Sciatic nerve (tissue), 2 donors: ENCODE measurements at regions not wholly inside any gene's neighbourhood (a gene's known extent, or its start where the extent isn't known, plus 50 kb on each side); places are given as distances from the start of the nearest gene placed in this dataset.
"Not testable (repeated sequence)": the region's sequence is repeated elsewhere in the genome, so short reads cannot be mapped to it uniquely, and the experiment has no call there.

ENCODE experiments used
- ATAC-seq: fragments of 200-7000 bp; cut with Tn5 transposase; one replicate; pipeline ENCODE4 v1.9.1; 2020; ENCODE audit warnings: mild to moderate bottlenecking, moderate library complexity
- DNase-seq: peaks from one replicate; pipeline ENCODE4 v3.0.0-alpha.2; 2020; ENCODE audit warnings: low spot score
- intact Hi-C: fragments of 100-400 bp; cut with DNase I; formaldehyde crosslinking; loops from one replicate; pipeline ENCODE4 v1.14.2; 2022
- donor health status: DM: no; HTN: no; CAD: no.
- donor health status: DM: no; HTN: no; CAD: no.

- ATAC-seq = no peak
- intact Hi-C loops = no loop called here
- no peak for DNase-seq
These were observed 1523.5 kb upstream of the PRR20A start for GRCh38 chr13:55617241-55617640.

DNA sequence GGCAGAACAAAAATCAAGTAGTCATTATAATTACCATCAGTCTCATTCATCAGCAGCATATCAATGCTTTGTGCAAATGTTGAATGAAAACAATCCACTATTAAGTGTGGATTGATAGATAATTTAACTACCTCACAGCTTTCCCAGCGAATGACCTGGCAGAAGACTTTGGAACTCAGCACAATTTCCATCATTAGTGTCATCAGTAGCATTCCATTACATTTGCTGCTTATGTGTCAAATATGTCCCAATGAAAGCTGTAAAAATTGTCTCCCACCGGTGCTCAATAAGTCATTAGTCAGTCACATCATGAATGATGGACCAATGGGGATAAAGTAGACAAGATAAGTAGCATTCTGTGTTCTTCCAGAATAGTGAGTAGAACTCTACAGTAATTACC is 1513.5 kb upstream of the PRR20A start:
- ATAC-seq (no peak), DNase-seq (no peak)
- intact Hi-C loops = no loop called here

GRCh38 chr13:55632402-55632801 is 1508.3 kb upstream of the PRR20A start:
- ATAC-seq (no peak), DNase-seq (no peak)
- intact Hi-C loops = no loop called here

- no peak for ATAC-seq
These were observed 1491.2 kb upstream of the PRR20A start for GRCh38 chr13:55649485-55649884.

DNA sequence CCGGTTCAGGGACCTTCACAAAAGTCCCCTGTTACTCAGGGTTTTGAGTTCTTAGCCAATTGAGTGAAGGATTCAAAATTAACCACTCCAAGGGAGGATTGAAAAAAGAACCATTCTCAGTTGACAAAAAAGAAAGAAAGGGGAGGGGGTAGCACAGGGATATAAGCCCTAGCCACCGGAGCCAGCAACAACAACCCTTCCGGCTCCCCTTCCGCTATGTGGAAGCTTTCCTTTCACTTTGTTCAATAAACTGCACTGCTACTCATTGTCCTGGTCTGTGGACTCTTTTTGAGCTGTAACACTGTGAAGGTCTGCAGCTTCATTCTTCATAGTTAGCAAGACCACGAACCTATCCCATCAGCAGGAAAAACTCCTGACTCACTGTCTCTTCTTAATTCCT is 1488.1 kb upstream of the PRR20A start:
- ATAC-seq (no peak), DNase-seq (no peak)

More at GRCh38 chr13:55649485-55649884, 1491.2 kb upstream of the PRR20A start:
- intact Hi-C loops = no loop called here
- no peak for DNase-seq

DNA sequence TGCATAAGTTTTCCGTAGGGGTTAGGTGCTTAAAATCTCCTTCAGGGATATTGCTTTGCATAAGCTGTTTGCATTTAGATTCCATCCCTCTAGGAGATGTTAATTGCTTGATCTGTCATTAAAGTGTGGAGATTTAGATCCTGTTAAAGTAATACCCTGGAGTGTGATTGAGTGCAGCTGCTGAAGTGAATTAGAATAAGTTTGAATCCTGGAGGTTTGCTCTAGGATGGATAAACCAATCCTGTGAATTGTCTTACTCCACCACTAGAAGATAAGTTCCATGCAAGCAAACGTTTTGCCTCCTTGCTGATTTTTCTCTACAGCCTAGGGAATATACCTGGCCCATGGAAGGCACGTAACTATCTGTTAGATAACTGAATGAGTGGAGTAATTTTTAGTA is 1487.2 kb upstream of the PRR20A start:
- ATAC-seq (no peak), DNase-seq (no peak)
- intact Hi-C loops = no loop called here

More for the DNA sequence above, 1488.1 kb upstream of the PRR20A start:
- intact Hi-C loops = no loop called here

- no peak for ATAC-seq
- DNase-seq = no peak
- intact Hi-C loops = no loop called here
These were observed 1486.5 kb upstream of the PRR20A start for GRCh38 chr13:55654243-55654642.

GRCh38 chr13:55660264-55660663 is 1480.5 kb upstream of the PRR20A start:
- intact Hi-C loops, DNase-seq, ATAC-seq: not testable (repeated sequence)

GRCh38 chr13:55660851-55661250 is 1479.9 kb upstream of the PRR20A start:
- DNase-seq (no peak), ATAC-seq (no peak)
- intact Hi-C loops = no loop called here

- no peak for ATAC-seq
- intact Hi-C loops = no loop called here
- DNase-seq = no peak
These were observed 1479.2 kb upstream of the PRR20A start for GRCh38 chr13:55661505-55661904.

GRCh38 chr13:55664178-55664577 is 1476.5 kb upstream of the PRR20A start:
- intact Hi-C loops = no loop called here
- ATAC-seq (no peak), DNase-seq (no peak)

- ATAC-seq = no peak
- intact Hi-C loops = no loop called here
These were observed 1471.7 kb upstream of the PRR20A start for GRCh38 chr13:55669051-55669450.

GRCh38 chr13:55673910-55674309 is 1466.8 kb upstream of the PRR20A start:
- ATAC-seq = no peak
- intact Hi-C loops = no loop called here

More at GRCh38 chr13:55669051-55669450, 1471.7 kb upstream of the PRR20A start:
- no peak for DNase-seq

DNA sequence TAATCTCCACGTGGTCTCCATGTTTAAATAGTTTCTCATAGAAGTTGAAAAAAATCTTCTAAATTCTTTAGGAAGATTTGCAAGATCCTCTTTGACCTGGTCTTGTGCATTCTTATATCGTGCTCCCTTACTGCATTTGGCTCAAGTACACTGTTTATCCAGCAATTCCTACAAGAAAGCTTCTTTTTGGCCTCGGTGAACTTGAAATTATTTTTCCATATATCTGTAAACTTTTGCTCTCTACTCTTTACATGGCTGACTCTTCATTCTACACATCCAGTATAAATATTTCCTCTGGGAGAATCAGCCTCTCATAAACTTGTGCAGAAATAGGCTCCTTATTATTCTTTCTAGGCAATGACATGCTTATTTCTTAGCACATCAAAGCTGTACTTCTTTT is 1457.9 kb upstream of the PRR20A start:
- ATAC-seq (no peak), DNase-seq (no peak)
- intact Hi-C loops = no loop called here

More at GRCh38 chr13:55673910-55674309, 1466.8 kb upstream of the PRR20A start:
- no peak for DNase-seq

DNA sequence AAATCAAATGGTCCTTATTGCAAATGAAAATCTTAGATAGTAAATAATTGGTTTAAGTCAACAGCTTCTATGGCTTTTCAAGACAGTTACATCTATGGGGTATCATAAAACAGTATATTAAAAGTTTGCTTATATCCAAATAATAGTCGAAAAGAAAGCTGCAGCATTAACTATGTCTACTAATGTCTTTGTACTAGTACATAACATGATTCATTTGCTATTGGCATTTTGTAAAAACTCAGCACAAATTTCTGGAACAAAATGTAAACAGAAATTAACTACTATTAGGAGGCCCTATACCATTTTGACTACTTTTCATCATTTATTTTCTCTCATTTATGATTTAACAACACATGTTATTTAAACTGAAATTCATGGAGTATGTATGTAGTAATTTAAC is 1435.2 kb upstream of the PRR20A start:
- DNase-seq = no peak
- no peak for ATAC-seq
- intact Hi-C loops = no loop called here

DNA sequence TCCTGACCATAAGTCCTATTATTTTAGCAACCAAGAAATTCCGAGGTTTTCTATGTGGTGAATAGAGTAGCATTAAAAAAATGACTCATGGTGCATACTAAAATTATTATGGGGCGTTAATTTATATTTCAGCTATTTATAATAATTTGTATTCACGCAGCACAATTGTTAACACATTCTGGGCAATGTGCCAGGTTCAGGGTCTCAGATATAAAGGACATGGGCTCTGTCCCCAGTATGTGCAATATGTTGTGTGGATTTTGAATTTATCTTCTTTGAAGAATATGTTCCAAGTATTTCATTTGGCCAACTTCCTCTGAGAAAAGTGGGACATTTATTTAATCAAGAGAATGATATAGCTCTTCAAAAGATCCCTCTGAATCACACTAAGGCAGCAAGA is 1434.7 kb upstream of the PRR20A start:
- ATAC-seq (no peak), DNase-seq (no peak)
- intact Hi-C loops = no loop called here

GRCh38 chr13:55714120-55714519 is 1426.6 kb upstream of the PRR20A start:
- intact Hi-C loops = no loop called here
- no peak for ATAC-seq
- no peak for DNase-seq

DNA sequence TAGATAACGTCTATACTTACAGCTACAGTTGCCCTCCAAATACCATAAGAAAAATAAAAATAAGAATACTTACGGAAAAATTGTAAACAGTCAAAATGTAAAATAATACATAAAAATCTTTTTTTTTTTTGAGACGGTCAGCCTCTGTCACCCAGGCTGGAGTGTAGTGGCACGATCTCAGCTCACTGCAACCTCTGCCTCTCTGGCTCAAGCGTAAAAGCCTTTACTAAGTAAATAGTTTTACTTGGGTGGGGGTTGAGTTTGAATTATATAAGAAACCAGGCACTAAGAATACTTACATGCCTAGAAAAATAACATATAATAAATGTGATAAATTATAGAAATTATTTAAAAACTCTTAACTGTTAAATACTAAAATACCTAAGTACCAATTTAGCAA is 1413.0 kb upstream of the PRR20A start:
- DNase-seq (no peak), ATAC-seq (no peak)
- intact Hi-C loops = no loop called here

DNA sequence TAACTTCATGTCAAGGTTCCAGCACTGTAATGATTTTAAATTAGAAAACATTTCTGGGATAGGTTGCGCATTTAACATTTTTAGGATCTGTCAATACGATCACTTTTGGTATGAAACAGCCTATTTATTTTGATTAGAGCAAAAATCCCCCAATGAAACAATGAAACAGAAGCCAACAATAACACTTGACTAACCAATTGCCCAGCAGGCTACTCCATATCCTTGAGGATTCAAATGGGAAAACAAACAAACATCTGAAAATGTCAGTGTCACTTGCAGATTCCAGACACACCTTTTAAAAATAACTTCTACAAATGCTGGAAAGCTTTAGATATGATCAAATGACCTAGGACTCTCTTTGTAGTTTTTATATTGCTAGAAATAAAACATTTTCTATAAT is 1412.5 kb upstream of the PRR20A start:
- ATAC-seq = no peak
- DNase-seq = no peak
- intact Hi-C loops = no loop called here

DNA sequence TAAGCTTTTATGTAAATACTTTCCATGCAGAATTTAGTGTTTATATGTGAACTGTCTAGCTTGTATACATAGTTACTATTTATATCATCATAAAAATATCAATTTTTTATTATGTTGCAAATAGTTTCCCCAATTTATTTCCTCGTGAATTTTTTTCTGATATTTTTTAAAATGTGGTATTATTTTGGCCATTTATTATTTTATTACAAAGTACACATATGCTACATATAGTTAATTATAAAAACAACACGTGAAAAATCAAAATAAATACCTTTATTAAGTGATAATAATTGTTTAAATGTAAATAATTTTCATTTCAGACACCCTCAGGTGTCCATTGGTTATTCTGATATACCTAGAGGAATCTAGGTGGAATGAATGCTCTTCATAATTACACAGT is 1394.9 kb upstream of the PRR20A start:
- intact Hi-C loops = no loop called here
- DNase-seq (no peak), ATAC-seq (no peak)

DNA sequence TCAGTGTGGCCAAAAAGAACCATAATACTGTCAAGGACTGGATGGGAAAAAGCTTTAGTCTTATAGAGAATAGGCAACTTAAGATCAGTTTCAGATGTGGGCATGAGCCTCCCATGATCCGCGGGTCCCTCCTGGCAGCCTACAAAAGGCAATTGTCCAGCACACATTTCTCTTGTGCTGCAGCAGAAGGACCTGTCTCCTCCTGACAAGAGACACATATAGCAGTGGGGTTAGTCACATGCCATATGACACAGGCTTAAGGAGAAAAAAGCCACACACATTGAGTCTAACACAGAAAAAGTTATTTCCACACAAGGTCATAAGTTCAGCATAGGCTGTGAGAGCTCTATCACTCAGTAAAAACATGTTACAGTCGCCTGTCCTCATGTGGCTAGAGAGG is 1378.7 kb upstream of the PRR20A start:
- ATAC-seq = no peak
- DNase-seq = no peak
- intact Hi-C loops = no loop called here

DNA sequence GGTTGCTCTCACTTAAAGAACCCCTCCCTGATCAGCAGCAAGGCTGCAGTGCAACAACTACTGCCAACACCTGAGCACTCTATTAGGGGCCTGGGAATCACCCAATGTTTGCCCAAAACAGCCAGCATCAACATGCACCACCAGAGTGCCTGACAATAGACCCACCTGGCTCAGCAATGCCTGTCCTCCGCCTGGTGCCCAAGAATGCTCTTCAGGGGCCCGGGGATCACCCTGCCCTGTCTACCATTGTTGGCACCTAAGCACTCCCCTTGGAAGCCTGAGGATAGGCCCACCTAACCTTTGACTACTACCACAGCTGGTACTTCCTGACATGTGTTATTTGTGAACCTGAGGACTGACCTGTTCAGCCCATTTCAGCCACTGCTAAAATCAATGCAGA is 1363.1 kb upstream of the PRR20A start:
- intact Hi-C loops = no loop called here
- DNase-seq (no peak), ATAC-seq (no peak)
